IPS DF 4.7 (cell line): ENCODE measurements at regions not wholly inside any gene's neighbourhood (a gene's known extent, or its start where the extent isn't known, plus 50 kb on each side); places are given as distances from the start of the nearest gene placed in this dataset.
"Not testable (repeated sequence)": the region's sequence is repeated elsewhere in the genome, so short reads cannot be mapped to it uniquely, and the experiment has no call there.

ENCODE experiments used
- DNase-seq: peaks from one replicate; pipeline ENCODE4 v3.0.0-alpha.2; 2013; ENCODE audit warnings: low spot score; ENCODE audit errors: extremely low read depth

DNA sequence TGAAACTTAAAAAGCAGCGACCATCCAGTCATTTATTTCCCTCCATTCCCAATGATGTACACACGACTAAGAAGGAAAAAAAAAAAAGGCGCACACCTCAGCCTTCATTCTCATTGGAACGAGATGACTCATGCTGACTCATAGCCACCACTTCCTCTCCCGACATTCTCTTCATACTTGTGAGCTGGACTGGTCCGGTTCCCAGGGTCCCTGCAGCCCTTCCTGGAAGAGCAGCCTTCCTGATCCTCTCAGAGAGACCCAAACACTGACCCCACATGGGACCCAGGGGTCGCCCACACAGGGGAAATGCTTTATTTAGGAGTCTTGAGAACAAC, 374.2 kb downstream of the BCL2L11 start:
- DNase-seq, result not testable (repeated sequence)

DNA sequence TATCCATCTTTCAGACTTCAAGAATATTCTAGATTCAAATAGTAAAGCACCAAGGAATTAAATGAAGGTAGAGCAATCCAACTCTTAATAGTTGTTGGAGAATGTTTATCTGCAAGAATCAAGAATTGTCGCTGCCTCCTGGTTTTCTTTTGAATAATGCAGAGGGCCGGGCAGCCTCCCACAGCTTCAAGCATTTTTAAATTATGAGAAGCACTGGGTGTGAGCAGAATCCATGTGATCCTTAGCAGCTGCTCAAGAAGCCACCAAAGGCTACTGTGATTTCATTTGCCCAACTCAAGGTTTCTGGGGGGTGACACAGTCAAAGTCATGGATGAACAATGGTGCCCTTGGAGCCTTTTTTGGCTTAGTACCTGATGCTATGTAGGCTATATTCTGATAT, 374.9 kb downstream of the BCL2L11 start:
- not testable (repeated sequence) for DNase-seq

DNA sequence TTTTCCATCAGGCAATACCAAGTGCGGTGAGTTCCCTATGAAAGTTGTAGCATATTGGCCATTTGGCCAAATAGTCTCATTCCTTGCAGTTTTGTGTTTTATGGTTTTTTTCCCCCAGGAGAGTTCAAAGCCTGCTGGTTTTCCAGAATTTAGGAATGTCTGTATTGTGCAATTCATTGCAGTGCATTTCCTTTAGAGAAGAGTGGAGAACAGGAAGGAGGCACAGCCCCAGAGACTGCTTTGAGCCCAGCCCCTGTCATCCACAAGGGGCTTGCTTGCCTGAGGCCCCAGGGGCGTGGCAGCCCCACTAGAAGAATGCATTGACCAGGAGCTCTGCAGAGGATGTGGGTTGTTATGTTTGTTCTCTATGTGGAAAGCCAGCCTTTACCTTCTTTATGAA, 375.5 kb downstream of the BCL2L11 start:
- DNase-seq, result not testable (repeated sequence)

DNA sequence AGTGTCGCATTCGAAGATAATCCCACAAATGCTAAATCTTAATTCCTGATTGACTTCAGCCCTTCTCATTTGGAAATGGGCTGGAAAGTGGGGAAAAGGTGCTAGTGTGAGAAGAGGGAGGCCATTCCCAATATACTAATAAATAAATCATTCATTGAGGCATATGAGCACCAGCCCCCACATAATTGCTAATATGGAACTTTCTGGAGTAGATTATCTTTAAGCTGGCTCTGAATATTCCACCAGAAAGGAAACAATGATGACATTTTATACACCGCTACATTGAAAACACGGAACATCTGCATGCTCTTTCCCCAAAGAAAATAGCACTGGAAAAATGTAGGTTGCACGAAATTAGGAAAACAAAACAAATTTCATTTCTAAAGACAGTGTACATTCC, 376.1 kb downstream of the BCL2L11 start:
- not testable (repeated sequence) for DNase-seq

DNA sequence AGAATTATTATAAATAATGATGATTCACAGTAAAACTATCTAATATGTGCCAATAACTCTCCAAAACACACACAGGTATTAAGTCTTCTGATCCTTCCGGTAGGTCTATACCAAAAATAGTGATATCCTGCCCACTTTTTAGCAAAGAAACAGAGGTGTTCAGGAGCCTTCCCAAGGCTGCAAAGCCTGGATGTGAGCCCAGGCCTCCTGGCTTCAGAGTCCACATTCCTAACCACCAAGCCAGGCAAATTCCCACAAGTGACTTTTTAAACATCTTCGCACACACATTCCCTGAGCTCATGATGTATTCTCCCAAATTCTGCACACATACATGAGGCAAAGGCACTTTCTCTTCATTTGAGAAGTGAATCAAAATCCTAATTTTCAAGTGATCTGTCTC, 376.6 kb downstream of the BCL2L11 start:
- DNase-seq, result not testable (repeated sequence)

DNA sequence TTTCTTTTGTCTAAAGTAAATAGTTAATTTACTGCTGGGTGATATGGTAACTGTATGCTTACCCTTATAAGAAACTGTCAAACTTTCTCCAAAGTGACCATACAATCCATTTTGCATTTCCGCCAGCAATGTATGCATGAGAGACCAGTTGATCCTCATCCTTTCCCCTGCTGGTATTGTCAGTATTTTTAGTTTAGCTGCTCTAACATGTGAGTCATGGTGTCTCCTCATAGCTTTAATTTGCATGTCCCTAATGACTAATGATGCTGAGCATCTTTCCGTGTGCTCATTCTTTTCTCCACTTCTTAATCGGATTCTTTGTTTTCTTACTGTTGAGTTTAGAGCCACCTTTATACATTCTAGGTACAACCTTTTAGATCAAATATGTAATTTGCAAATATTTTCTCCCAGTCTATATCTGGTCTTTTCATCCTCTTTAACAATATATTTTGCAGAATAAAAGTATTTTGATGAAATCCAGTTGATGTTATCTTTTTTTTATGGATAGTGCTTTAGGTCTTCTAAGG, 379.9 kb downstream of the BCL2L11 start:
- not testable (repeated sequence) for DNase-seq

DNA sequence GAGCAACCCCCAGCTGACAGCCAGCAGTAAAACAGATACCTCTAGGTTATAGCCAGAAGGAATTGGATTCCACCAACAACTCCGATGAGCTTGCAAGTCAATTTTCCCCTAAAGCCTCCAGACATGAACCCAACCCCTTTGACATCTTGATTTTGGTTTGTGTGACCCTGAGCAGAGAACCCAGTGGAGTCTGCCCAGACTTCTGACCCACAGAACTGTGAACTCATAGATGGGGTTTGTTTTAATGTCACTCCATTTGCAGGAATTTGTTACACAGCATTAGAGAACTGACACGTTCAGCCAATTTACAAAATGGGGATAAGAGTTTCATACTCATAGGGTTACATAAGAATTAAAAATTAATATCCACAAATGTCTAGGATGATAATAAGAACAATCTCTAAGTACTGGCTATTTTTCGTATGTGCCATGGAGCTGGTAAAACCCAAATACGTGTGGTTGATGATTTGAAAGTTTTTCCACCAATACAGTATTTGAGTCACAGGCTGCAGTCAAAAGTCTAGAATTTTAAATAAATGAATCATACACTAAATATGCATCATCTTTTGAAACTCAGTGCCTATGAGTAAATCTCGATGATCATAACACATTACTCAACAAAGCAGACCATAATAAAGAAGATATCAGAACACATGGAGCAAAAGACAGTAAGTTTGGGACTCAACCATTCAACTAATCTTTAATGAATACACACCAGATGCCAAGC, 380.0 kb downstream of the ANAPC1 start:
- DNase-seq, result not testable (repeated sequence)

DNA sequence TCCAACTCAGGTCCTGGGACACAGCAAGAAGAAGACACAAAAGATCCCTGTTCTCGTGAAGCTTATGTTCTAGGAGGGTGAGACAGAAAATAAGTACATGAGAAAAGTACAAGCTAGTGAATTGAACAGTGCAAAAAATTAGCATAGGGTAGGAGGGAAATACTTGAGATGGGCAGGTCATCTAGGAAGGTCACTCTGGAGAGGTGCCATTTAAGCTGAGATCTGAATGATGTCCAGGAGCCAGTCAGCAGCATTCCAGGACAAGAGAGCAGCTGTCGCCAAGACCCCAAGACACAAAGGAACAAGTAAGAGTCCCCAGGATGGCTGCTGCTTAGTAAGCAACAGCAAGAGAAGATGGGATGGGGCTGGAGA, 379.4 kb downstream of the ANAPC1 start:
- DNase-seq, result not testable (repeated sequence)

DNA sequence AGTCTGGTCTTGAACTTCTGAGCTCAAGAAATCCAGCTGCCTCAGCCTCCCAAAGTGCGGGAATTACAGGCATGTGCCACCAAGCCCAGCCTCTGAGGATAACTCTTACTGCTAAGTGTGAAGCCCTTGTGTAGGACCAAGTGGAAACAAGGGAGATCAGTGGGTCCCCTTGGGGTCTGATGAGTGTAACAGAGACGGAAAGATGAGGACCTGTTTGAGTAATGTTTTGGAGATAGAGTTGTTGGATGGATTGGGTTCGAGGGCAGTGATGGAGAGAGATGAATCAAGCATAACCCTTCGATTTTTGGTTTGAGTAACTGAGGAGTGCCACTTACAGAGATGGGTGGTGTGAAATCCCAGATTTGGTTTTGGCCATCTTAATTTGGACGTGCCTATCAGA, 378.7 kb downstream of the ANAPC1 start:
- DNase-seq, result not testable (repeated sequence)

DNA sequence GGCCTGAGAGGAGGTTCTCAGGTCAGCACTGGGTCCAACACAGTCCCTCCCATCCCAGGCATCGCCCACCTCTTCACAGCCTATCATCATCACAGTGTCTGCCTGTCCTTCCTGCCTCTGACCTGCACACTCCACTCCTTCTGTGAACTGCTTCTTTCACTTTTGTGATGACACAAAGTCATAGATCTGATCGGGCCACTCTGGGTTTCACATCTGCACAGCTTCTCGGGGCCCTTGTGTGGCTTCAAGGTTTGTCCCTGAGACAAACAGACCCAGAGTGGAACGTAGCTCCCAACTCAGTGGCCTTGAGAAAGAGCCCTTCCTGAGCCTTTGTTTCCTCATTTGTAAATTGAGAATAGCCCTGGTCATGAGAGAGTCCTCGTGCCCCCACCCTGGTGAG, 377.1 kb downstream of the ANAPC1 start:
- not testable (repeated sequence) for DNase-seq

DNA sequence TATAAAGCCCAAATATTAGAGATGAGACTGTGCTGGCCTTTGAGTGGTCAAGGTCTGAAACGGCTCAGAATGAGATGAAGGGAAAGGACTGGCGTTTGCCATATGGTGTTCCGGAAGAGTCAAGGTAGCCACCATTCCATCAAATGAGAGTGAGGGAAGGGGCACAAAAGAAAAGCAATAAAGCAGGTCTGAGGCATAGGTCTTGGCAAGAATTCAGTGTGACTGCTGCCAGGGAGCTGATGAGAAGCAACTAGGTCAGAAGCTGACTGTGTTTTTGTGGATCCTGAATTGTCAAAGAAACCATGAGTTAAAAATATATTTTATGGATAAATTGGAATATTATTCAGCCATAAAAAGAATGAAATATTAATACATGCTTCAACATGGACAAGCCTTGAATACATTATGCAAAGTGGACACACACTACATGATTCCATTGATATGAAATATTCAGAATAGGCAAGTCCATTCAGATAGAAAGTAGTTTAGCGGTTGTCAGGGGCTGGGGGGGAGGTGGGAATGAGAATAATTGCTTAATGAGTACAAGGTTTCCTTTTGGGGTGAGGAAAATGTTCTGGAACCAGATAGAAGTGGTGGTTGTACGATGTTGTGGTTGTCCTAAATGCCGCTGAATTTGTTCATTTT, 374.6 kb downstream of the ANAPC1 start:
- not testable (repeated sequence) for DNase-seq

DNA sequence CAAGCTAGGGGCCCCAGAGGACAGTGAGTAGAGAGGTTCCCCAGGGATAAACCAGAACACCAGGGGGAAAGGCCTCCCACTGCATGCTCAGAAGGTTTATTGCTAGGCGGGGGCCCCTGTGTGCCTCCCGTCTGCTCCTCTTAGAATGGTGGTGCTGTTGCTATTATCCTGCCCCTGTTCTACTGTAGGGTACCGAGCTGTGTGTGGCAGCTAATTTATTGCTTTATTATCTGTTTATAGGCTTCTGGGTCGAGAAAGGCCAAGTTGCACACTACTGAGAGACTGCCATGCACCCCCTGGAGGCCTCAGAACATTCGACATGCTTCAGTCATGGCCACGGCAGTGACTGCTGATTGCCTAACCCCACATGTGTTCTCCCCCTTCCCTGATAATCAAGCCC, 373.6 kb downstream of the ANAPC1 start:
- not testable (repeated sequence) for DNase-seq

DNA sequence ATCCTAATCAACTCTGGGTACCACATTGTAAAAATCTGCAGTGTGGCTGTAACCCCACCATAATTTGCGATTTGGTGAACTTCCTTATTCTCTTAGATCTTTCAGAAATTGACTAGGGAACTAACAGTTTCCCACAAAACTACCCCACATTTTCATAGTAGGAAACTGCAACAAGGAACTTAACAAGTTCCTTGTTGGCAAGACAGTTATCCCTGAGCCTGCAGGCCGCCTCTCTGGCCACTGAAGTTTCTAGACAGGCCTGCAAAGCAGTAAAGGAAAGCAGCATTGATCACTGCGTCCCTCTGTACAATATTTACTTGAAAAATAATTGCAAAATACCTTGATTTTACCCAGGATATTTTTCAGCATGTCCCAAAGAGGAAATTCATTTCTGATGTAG, 372.9 kb downstream of the ANAPC1 start:
- not testable (repeated sequence) for DNase-seq

DNA sequence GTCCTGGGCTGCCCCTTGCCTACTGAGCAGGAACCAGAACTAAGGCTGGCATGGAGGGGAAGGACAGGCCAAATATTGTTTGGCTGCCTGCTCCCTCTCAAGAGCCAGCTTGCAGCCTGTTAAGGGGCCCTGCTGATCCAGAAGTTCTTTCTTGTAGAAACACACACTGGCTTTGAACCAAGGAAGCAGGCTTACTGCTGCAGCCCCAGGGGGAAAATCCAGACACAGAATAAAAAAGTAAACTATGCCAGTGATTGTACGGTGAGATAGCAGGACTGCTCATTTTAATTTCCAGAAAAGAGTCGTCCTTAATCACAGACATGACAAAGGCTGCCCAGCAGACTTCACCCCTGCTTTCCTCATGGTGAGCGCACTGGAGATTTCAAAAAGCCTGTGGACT, 371.6 kb downstream of the ANAPC1 start:
- not testable (repeated sequence) for DNase-seq

DNA sequence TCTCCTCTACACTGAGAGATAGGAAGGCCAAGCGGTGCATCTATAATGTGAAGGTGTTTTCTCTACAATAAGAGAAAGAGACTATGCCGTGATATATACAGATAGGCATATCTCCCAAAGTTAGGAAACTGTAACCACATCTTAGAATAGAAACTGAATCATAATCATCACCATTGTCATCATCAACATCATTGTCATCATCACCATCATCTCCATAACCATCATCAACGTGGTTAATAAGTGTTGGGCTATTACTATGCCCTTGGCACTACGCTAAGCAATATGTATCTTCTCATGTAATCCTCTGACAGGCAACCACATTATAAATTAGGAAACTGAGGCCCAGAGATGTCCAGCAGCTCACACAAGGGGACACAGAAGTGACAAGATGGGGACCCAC, 369.9 kb downstream of the ANAPC1 start:
- DNase-seq, result not testable (repeated sequence)

DNA sequence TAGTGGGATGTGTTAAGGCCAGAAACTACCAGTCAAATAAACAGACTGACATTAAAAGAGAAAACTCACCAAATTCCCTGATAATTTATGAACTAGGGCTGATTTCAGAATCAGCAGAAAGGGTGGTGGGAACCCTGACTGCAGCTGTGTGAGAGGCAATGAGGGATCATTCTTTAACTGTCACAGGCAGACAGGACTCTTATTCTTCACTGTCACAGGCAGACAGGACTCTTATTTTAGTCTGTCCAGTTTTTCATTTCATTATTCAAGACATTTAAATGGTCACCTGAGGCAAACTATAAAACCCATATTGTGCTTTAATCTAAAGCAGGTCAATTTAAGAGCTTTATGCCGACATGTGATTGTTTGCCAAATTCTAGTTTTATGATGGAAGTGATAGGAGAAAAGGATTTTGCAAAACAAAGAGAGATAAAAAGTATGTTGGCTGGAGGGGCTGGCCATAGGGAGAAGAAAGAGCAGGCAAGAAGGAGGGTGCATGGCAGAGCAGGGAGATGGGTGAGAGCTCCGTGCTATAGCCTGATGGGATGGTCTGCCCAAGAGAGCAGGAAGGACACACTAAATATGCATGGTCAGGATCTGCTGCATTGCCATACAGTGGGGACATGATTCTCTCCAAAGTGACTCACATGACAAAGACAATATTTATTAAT, 366.8 kb downstream of the ANAPC1 start:
- DNase-seq, result not testable (repeated sequence)

DNA sequence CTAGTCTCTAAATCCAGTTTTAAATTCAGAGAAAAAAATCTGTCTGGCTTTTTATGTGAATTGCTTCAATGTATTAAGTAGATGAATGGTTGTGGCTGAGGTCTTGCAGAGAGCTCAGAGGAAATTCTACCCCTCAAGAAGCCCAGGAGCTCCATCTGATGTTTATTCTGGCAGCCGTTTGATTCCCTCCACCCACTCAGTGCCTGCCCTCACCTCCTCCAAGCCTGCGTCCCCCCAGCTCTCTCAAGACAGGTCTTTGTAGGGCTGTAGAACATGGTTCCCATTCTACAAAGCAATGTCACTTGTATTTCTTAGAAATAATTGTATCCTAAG, 366.3 kb downstream of the ANAPC1 start:
- DNase-seq, result not testable (repeated sequence)

DNA sequence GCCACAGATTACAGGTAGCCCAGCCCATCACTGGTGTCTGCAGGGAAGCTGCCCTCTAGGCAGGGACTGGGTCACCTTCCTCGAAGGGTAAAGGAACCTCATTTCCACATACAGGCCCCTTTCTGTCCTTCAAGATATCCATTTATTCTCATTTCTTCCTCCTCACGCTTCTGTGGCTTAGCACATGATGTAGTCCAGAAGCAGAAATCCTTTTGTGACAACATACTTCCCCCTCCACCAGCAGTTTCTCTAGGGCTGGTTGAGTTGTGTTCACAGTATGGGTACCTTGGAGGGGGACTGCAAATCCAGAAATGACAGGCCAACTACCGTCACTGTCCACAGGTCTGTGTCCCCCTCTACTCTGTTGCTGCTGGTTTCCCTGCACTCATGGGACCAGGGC, 364.9 kb downstream of the ANAPC1 start:
- DNase-seq, result no peak

DNA sequence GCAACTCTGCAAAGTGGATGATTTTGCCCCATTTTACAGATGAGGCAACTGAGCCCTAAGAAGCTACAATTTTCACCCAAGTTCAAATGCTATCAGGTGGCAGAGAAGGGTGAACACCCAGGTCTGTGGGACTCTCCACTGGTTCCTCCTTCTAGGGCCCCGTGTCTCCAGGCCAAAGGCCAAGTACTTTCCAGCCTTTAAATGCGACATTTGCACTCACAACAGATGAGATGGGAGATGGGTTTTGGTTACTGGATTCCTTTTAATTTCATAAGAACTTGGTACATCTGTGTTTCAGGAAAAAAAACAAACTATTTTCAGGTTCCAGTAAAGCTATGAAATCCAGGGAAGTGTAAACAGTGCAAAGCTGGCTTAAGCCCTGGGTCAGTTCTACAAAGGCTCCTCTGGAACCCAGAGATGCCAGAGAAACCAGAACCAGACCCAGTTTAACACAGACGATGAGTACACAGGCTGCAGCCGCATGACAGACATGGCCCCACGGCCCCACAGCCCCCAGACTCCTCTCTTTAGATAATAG, 361.7 kb downstream of the ANAPC1 start:
- DNase-seq, result no peak

DNA sequence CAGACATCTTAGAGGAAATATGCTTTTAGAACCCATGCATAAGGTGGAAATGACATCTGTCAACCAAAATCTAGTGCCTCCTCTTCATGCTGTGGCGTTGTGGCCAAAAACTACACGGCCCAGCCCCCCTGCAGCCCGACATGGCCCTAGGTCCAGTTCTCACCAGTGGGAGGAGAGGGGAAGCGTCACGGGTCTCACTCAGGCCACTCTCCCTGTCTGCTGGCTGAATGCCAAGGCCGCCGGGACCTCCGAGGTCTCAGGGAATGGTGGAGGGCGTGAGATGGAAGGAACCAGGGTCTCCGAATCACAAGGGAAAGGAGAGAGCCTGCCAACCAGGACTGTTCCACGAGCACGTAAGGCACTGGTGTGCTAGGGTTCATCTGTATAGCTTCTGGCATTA, 361.0 kb downstream of the ANAPC1 start:
- DNase-seq, result no peak

DNA sequence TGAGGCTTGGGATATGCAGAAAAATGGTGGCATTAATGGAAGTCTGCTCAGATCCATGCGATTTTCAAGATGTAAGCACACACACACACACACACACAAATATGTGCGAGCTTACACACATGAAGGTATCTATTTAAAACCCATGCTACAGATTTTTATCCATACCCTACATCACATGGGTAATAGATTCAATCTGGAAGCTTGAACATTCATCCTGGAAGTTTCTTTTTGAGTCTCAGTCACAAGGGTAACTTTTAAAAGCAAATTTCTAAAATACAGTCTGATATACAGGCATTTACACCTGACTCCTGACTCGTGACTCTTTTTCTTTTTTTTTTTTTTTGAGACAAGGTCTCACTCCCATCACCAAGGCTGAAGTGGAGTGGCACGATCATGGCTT, 359.0 kb downstream of the ANAPC1 start:
- DNase-seq, result not testable (repeated sequence)

DNA sequence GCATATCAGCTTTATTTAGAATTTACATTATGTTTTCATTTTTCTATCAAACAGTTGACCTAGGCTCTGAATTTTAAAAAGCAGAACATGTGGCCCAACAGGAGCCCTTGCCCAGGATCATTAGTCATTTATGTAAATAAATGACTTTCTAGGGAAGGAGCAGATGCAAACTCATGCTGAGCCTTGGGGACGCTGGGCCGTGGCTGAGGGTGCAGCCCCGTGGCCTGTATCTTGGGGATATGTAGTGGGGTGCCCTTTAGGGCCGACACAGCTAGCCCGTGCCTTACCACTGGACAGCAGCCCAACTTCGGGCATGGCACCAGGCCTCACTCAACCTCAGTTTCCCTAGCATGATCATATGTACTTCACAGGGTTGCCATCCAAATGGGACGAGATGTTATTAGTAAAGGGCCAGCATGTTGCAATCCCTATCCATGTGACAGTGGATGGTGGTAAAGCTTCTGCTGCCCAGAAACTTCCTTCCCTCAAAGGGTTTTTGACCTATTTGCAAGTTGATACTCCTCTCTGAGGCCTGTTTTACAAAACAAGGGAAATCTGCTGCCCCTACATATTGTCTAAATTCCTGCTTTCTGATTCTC, 357.9 kb downstream of the ANAPC1 start:
- not testable (repeated sequence) for DNase-seq
